HG02623 (cell line): ENCODE measurements at regions not wholly inside any gene's neighbourhood (a gene's known extent, or its start where the extent isn't known, plus 50 kb on each side); places are given as distances from the start of the nearest gene placed in this dataset.

ENCODE experiments used
- ATAC-seq: cut with Tn5 transposase; IDR thresholded peaks from one replicate; pipeline ENCODE4 v1.9.1; 2021; ENCODE audit warnings: moderate library complexity; ENCODE audit not compliant: unreplicated experiment

DNA sequence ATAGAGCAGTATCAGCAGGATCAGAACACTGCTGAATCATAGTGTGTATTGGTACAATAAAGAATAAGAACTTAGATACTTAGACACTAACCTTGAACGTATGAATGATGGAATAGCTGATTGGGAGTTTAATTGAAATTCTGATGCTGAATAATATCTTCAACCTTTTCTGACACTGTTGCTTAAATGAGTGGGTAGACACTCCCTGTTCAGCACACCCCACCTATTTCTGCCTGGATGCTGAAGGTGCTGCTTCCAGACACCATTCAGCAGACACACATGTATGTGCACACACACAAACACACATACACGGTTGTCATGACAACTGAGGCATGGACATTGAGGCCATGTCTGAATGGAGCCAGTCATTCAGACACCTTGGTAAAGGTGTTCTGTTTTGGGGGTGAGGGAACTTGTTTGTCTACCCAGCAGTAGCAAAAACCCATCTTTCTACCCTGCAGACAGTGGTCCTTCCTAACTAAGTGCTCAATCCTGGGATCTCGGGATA, 54.3 kb downstream of the TMEM215 start:
- no peak for ATAC-seq

DNA sequence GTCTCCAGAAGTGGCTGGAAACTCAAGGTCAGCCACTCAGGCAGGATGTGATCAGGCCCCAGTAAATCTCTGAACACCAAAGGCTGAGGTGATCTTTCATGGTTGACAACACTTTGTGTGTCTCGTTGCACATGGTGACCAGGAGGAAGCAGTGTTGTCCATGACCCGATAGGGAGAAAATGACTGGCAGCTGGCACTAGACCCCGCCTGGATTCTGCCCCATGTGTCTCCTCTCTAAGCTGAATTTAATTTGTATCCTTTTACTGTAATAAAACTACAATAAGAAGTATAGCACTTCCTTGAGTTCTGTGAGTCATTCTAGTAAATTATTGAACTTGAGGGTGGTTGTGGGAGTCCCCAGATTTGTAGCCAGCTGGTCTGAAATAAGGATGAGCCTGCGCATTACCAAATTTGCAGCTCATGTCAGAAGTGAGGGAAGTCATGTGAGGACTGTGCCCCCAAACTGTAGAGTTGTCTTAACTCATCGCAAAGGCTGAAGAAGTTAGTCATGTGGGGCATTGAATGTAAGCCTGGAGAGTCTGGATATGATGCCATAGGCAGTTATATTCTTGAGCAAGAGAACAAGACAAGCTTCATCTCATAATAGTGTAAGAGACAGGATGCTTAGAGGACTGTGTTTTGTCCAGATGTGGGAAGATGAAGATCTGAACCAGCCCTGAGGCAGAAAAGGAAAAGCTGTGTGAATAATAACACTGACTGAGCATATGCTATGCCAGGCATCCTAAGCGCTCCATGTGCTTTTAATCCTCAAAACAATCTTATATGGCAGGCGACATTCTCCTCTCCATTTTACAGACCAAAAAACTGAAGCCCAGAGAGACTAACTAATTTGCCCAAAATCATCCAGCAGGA, 55.9 kb downstream of the TMEM215 start:
- ATAC-seq = peak; percentile 64

DNA sequence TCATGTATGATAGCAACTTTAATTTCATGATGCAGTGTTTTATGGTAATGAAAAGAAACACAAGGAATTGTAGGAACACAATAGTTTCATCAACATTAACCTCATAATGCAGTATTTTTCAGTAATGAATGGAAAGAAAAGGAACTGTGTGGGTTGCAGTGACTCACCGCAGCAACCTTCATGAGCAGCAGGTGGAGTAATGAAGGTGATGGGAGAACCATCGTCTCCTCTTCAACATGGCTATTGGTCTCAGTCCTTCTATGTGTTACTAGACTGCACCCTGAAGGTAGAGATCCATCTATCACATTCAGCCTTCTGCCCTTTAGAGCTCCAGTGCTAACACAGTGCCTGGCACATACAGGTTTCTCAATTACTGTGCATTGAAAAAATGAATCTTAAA, 58.0 kb downstream of the TMEM215 start:
- ATAC-seq = no peak

DNA sequence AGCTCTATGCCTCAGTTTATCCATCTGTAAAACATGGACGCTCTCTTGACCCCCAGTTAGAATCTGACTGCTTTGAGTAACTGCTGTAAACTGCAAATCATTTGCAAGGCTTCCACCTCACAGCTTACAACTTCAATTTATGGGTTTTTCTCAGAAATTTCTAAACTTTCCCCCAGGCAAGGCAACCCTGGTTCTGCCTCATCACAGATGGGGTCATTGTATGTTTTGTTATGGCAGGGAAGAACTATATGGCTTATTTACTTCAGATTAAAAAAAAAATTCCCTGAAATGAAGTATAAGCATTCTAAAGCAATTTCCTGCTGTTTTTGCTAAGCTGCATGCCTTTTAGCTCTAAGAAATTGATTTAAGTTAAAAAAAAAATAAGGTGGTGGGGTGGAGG, 60.0 kb downstream of the TMEM215 start:
- ATAC-seq = no peak

DNA sequence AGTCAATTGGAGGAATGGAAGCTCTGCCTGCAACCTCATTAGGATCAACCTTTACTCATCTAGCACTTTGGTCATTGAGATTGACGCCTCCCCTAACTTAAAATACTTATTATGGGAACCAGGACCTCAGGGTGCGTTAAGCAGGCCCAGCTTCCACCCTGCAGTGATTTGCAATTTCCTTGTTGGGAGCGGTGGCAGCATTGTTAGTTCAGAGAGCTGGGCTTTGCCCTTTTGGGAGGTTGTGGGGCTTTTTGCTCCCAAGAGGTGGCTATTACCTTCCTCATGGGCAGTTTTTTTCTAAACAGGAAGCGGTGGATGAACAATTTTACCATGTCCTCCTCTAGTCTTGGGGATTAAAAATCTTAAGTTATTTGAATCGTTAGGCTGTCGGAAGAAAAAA, 60.9 kb downstream of the TMEM215 start:
- no peak for ATAC-seq

DNA sequence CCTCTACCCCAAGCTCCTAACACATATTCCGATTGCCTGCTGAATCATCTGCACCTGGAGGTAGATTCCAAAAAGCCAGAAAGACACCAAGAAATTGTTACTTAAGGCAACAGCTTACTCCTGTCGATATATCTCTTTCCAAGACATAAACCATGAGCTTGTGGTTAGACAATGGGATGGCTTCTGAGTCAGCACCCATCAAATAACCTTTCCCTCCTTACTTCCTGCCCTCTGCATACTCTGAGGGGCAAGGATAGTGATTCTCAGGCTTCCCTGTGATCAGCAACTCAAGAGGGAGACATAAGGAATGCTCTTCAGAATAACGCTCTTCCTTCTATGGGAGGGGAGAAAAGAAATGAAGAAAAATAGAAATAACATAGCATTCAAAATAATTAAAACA, 70.9 kb downstream of the TMEM215 start:
- ATAC-seq = no peak

GRCh38 chr9:32855752-32856151, 72.4 kb downstream of the TMEM215 start:
- ATAC-seq = no peak

DNA sequence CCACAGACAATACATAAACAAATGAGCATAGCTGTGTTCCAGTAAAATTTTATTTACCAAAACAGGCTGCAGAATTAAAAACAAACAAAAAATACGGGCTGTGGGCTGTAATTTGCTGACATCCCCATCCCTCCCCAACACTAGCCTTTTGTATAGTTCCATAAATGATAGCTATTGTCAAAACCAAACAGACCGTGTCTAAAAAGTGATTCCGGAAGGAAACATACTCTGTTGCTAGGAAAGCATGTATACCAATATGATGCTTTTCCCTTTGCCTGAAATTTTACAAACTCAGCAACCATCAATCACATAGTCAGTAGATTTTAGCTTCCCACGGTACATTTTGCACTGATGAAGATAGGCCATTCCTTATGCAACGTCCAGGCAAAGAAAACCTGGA, 80.0 kb downstream of the TMEM215 start:
- ATAC-seq = no peak

GRCh38 chr9:32864971-32865370, 81.6 kb downstream of the TMEM215 start:
- ATAC-seq = no peak

DNA sequence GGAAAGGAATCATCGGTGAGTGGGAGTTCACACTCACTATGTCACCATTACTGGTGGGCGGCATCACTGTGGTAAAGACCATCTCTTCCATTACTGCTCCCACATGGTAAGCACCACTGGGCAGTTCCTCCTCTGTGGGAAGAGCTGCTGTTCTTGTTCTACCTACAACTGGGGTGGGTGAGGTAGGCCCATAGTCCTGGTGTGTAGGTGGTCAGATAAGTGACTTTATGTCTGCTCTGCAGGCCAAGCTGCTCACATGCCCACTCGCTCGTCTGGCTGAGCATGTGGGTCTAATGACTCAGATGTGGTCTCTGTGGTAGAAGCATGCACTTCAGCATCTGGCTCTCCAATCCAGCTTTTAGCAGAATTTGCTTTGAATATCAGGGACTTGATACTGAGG, 82.9 kb downstream of the TMEM215 start:
- no peak for ATAC-seq

- ATAC-seq = no peak
Measured at GRCh38 chr9:32867026-32867425, 83.7 kb downstream of the TMEM215 start.

- no peak for ATAC-seq
Measured at GRCh38 chr9:32867601-32868204, 84.4 kb downstream of the TMEM215 start.

DNA sequence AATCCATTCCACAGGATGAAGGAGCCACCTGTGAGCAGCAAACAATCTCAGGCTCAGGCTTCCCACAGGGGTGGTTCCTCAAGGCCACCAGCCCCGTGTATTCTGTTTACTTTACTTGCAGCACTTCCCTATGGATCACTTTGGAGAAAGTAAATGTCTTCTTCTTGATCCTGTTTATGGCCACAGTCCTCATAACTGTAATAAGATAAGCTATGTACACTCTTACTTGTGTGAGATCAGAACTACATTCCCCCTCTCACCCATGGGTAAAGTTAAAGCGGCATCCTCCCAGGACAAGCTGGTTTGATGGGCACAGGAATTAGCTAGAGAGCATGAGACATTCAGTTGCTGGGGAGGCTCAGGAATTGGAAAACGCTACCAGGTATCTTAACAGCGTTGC, 86.1 kb downstream of the TMEM215 start:
- ATAC-seq = no peak

- ATAC-seq = no peak
Measured at GRCh38 chr9:32873131-32873530, 89.8 kb downstream of the TMEM215 start.

- ATAC-seq = no peak
Measured at GRCh38 chr9:32873553-32873952, 90.2 kb downstream of the TMEM215 start.

GRCh38 chr9:32875242-32875641, 91.9 kb downstream of the TMEM215 start:
- no peak for ATAC-seq

- no peak for ATAC-seq
Measured at GRCh38 chr9:32875748-32876147, 92.4 kb downstream of the TMEM215 start.

DNA sequence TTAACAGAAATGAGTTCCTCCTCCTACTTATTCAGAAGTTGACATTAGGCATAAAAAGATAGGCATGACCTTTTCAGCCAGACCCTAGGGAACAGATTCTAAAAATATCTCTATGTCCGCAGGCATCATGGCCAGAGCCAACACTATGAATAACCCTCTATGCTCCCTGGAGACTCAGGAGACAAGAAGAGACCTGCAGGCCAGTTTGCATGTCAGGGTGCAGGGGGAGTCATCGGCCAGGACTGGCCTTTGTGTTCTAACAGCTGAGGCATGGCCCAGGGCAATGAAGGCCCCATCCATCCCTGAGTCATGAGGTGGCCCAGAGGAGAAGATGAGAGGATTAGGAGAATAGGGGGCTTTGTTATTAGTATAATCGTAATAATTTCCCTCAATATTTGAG, 93.8 kb downstream of the TMEM215 start:
- ATAC-seq = no peak

GRCh38 chr9:32877639-32878217, 94.4 kb downstream of the TMEM215 start:
- ATAC-seq = no peak

DNA sequence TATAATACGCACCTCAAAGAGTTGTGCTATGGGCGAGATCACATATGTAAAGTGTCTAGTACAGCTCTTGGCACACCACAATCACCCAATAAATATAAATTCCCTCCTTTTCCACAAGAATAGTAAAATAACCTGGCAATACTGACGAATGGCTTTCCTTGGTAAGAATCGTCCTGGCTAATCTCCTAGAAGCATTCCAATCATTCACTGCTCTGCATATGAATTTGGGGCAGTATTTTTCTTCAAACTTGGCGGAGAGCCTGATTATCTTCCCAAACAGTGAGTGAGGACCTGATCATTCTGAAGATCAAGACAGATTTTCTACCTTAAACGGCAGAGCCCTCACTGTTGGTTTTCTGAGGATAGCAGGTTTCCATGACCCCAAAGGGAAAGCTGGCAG, 96.0 kb downstream of the TMEM215 start:
- no peak for ATAC-seq

- no peak for ATAC-seq
Measured at GRCh38 chr9:32881948-32882347, 98.6 kb downstream of the TMEM215 start.

- ATAC-seq = no peak
Measured at GRCh38 chr9:32882705-32883104, 99.4 kb downstream of the TMEM215 start.
